ENCODE measurements at regions not wholly inside any gene's neighbourhood (a gene's known extent, or its start where the extent isn't known, plus 50 kb on each side); places are given as distances from the start of the nearest gene placed in this dataset.
"Not testable (repeated sequence)": the region's sequence is repeated elsewhere in the genome, so short reads cannot be mapped to it uniquely, and the experiment has no call there.

DNA sequence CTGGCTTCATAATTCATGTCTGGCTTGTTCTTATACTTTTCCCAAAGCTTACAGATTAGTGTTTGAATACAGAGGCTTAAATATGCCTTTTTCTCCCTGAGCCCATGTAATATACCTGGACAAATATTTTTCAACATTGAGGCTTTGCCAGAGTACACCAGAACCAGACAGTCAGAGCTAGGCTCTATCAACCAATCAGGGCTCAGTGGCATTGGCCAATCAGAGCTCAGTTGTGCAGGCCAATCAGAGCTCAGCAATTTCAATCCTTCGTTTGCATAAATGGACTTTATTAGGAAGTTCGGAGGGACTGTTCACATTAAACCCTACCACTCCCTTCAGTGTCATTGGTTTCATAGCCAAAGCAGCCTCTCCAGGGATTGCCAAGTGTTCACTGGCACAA is 51.2 kb upstream of the TMSB15B start:
- CTCF ChIA-PET: interaction anchor here (0.6 kb wide), 1 partner anchor 46 kb away, joined by 3 read pairs; no protein-coding TSS in a partner anchor
- no peaks in the 10 kb centered on the region for H3K9me3 Mint-ChIP-seq (ENCODE audit: low read depth, unreplicated experiment)
- no TSS peak for BruUV-seq (replicated peaks)
- H3K4me1 Mint-ChIP-seq (ENCODE audit: low read depth, unreplicated experiment): peaks cover 10% of the 10 kb centered on the region
- no peaks in the 10 kb centered on the region for H3K27me3 Mint-ChIP-seq (ENCODE audit: unreplicated experiment)
- no peak for DNase-seq
- H3K27ac Mint-ChIP-seq (ENCODE audit: unreplicated experiment): no peak overlapping the region
- no peak overlapping the region for H3K4me3 Mint-ChIP-seq (ENCODE audit: low read depth, unreplicated experiment)
- no peak for TF ChIP-seq CTCF (IDR thresholded peaks at IDR 0.05; ENCODE audit: unreplicated experiment)
- intact Hi-C loops (cut with micrococcal nuclease; ENCODE audit: unreplicated experiment): no loop called here
- no peaks in the 10 kb centered on the region for H3K36me3 Mint-ChIP-seq (ENCODE audit: insufficient read depth, unreplicated experiment)

GRCh38 chrX:103910430-103910829 is 52.0 kb upstream of the TMSB15B start:
- Mint-ChIP-seq H3K4me3 (ENCODE audit: low read depth, unreplicated experiment) (no peak overlapping the region), H3K27ac (ENCODE audit: unreplicated experiment) (no peak overlapping the region), H3K4me1 (ENCODE audit: low read depth, unreplicated experiment) (peaks cover 10% of the 10 kb centered on the region), H3K27me3 (ENCODE audit: unreplicated experiment) (no peaks in the 10 kb centered on the region), H3K9me3 (ENCODE audit: low read depth, unreplicated experiment) (no peaks in the 10 kb centered on the region), H3K36me3 (ENCODE audit: insufficient read depth, unreplicated experiment) (no peaks in the 10 kb centered on the region)
- CTCF ChIA-PET: no interaction called here
- BruUV-seq (replicated peaks): no TSS peak
- no peak for DNase-seq
- intact Hi-C loops (cut with micrococcal nuclease; ENCODE audit: unreplicated experiment): no loop called here
- TF ChIP-seq CTCF (IDR thresholded peaks at IDR 0.05; ENCODE audit: unreplicated experiment): no peak

DNA sequence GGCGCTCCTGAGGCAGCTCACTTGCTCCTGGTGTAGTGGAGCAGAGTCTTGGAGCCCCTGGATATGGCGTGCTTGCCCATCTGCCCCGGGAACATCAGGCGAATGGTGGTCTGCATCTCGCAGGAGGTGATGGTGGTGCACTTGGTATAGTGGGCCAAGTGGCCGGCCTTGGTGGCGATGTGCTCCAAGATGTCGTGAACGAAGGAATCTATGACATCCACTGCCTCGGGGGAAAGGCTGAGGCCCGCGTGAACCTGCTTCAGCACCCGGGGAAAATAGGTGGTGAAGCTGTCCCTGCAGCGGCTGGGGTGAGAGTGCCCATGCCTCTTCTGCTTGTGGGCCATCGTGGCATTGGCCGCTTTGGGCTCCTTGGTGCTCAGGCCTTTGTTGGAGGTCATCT is 58.1 kb upstream of the TMSB15B start:
- CTCF ChIA-PET: interaction anchor here (0.6 kb wide), 1 partner anchor 261 kb away, joined by 3 read pairs; no protein-coding TSS in a partner anchor
- Mint-ChIP-seq H3K27ac (ENCODE audit: unreplicated experiment) (no peak overlapping the region), H3K27me3 (ENCODE audit: unreplicated experiment) (no peaks in the 10 kb centered on the region), H3K4me3 (ENCODE audit: low read depth, unreplicated experiment) (no peak overlapping the region), H3K9me3 (ENCODE audit: low read depth, unreplicated experiment) (peaks cover 7% of the 10 kb centered on the region), H3K4me1 (ENCODE audit: low read depth, unreplicated experiment) (no peaks in the 10 kb centered on the region), H3K36me3 (ENCODE audit: insufficient read depth, unreplicated experiment) (peaks cover 4% of the 10 kb centered on the region)
- BruUV-seq (replicated peaks): no TSS peak
- intact Hi-C loops (cut with micrococcal nuclease; ENCODE audit: unreplicated experiment): no loop called here
- DNase-seq: no peak
- TF ChIP-seq CTCF (IDR thresholded peaks at IDR 0.05; ENCODE audit: unreplicated experiment): no peak

DNA sequence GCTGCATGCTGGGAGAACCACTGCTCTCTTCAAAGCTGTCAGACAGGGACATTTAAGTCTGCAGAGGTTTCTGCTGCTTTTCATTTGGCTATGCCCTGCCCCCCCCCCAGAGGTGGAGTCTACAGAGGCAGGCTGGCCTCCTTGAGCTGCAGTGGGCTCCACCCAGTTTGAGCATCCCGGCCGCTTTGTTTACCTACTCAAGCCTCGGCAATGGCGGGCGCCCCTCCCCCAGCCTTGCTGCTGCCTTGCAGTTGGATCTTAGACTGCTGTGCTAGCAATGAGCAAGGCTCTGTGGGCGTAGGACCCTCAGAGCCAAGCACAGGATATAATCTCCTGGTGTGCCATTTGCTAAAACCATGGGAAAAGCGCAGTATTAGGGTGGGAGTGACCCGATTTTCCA is 59.8 kb upstream of the TMSB15B start:
- CTCF ChIA-PET; DNase-seq; BruUV-seq (replicated peaks); H3K27ac Mint-ChIP-seq (ENCODE audit: unreplicated experiment); intact Hi-C loops (cut with micrococcal nuclease; ENCODE audit: unreplicated experiment); H3K4me3 Mint-ChIP-seq (ENCODE audit: low read depth, unreplicated experiment); H3K27me3 Mint-ChIP-seq (ENCODE audit: unreplicated experiment); H3K36me3 Mint-ChIP-seq (ENCODE audit: insufficient read depth, unreplicated experiment); H3K9me3 Mint-ChIP-seq (ENCODE audit: low read depth, unreplicated experiment); H3K4me1 Mint-ChIP-seq (ENCODE audit: low read depth, unreplicated experiment): not testable (repeated sequence)

GRCh38 chrX:103889216-103889615 is 57.2 kb upstream of the RAB9B start:
- no peaks in the 10 kb centered on the region for H3K36me3 Mint-ChIP-seq (ENCODE audit: insufficient read depth, unreplicated experiment)
- no peak for TF ChIP-seq CTCF (IDR thresholded peaks at IDR 0.05; ENCODE audit: unreplicated experiment)
- no peak overlapping the region for H3K4me3 Mint-ChIP-seq (ENCODE audit: low read depth, unreplicated experiment)
- intact Hi-C loops (cut with micrococcal nuclease; ENCODE audit: unreplicated experiment): no loop called here
- H3K9me3 Mint-ChIP-seq (ENCODE audit: low read depth, unreplicated experiment): no peaks in the 10 kb centered on the region
- peak overlapping the region; percentile 35 for H3K27ac Mint-ChIP-seq (ENCODE audit: unreplicated experiment)
- no peaks in the 10 kb centered on the region for H3K27me3 Mint-ChIP-seq (ENCODE audit: unreplicated experiment)
- H3K4me1 Mint-ChIP-seq (ENCODE audit: low read depth, unreplicated experiment): peaks cover 16% of the 10 kb centered on the region
- CTCF ChIA-PET: no interaction called here
- peak; percentile 30 for DNase-seq
- no TSS peak for BruUV-seq (replicated peaks)
